ENCODE measurements at regions not wholly inside any gene's neighbourhood (a gene's known extent, or its start where the extent isn't known, plus 50 kb on each side); places are given as distances from the start of the nearest gene placed in this dataset.

DNA sequence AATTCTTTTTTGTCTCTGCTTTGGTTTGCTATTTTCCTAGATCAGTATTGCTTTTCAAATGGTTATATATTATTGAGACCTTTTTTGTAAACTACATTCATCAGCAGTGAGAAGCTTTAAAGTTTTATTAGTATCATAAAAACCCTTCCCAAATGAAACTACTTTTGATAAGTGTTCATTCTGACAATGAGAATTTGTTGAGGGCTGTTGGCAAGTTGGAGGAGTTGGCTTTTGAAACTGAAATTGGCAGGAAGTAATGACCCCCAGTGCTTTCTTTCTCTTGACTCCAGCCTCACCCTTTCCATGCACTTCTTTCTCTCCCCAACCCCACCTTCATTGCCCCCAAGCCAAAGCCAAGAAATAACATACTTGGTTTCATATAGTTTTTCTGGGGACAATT, 113.8 kb downstream of the ZIC5 start:
- no peaks in the 10 kb centered on the region for H4K20me1 ChIP-seq (ENCODE audit: insufficient read depth, low read length)
- H3K9ac ChIP-seq (ENCODE audit: low read depth, low read length), result no peak overlapping the region
- TF ChIP-seq, protein P1, sequence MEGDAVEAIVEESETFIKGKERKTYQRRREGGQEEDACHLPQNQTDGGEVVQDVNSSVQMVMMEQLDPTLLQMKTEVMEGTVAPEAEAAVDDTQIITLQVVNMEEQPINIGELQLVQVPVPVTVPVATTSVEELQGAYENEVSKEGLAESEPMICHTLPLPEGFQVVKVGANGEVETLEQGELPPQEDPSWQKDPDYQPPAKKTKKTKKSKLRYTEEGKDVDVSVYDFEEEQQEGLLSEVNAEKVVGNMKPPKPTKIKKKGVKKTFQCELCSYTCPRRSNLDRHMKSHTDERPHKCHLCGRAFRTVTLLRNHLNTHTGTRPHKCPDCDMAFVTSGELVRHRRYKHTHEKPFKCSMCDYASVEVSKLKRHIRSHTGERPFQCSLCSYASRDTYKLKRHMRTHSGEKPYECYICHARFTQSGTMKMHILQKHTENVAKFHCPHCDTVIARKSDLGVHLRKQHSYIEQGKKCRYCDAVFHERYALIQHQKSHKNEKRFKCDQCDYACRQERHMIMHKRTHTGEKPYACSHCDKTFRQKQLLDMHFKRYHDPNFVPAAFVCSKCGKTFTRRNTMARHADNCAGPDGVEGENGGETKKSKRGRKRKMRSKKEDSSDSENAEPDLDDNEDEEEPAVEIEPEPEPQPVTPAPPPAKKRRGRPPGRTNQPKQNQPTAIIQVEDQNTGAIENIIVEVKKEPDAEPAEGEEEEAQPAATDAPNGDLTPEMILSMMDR (IDR thresholded peaks at IDR 0.05; ENCODE audit: borderline replicate concordance, extremely low read depth, low read length, poor library complexity, severe bottlenecking), result no peak
- TF ChIP-seq EZH2 (IDR thresholded peaks at IDR 0.05; ENCODE audit: borderline replicate concordance, low read depth, low read length, severe bottlenecking), result no peak
- no peak overlapping the region for H3K4me3 ChIP-seq (ENCODE audit: low read depth in 1 of 2, low read length in 2 of 2)
- H3K79me2 ChIP-seq (ENCODE audit: insufficient read depth, low read length), result no peaks in the 10 kb centered on the region
- H3K9me3 ChIP-seq (ENCODE audit: insufficient read depth, low read length, severe bottlenecking), result no peaks in the 10 kb centered on the region
- H3K4me1 ChIP-seq (ENCODE audit: insufficient read depth, low read length), result no peaks in the 10 kb centered on the region
- DNase-seq (no peak), ATAC-seq (ENCODE audit: insufficient read depth, low read depth) (no peak)
- no peak overlapping the region for H2AFZ ChIP-seq (ENCODE audit: low read depth, low read length)
- no peak overlapping the region for H3K4me2 ChIP-seq (ENCODE audit: insufficient read depth, low read length)
- H3K27me3 ChIP-seq (ENCODE audit: insufficient read depth, low read length, poor library complexity), result no peaks in the 10 kb centered on the region
- H3K36me3 ChIP-seq (ENCODE audit: insufficient read depth, low read length), result no peaks in the 10 kb centered on the region
- H3K27ac ChIP-seq (ENCODE audit: low read length), result no peak overlapping the region

DNA sequence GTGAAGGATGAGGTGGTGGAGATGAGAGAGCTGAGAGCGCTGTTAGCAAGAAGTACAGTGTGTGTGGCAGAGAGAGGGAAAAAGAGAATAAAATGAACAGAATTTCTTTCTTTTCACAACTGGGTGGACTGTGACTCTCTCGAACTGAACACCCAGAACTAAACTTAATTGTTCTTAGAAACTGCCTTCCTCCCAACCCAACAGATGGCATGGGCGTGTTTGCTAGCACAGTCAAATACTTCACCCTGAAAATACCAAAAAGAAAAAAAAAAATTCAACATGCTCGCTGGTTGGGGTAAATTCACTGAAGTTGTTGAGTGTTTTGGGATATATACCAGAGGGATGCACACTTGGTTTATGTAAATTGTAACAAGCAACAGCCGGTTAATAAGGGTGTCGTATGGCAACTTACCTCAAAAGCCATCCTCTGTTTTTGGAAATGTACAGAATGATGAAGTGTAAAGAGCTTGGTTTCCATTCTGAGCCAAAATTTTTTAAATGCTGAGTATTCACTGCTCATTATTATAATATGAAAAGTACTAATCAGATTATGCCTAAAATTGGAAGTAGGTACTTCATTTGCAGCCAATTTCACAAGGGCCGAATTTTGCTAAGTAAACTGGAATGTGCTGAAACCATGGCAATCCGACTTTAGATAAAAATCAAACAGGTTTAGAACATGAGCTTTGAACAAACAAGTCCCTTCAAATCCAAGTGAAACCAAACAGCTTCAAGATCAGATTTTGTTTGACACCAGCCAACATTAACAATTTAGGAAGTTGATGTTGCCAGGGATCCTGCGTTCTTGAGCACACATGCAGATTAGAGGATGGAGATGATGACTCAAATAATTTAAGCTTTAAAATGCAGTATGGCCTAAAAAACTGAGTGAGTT, 115.8 kb downstream of the ZIC5 start:
- no peaks in the 10 kb centered on the region for H3K27me3 ChIP-seq (ENCODE audit: insufficient read depth, low read length, poor library complexity)
- H3K9ac ChIP-seq (ENCODE audit: low read depth, low read length), result no peak overlapping the region
- H3K4me1 ChIP-seq (ENCODE audit: insufficient read depth, low read length), result no peaks in the 10 kb centered on the region
- H3K4me3 ChIP-seq (ENCODE audit: low read depth in 1 of 2, low read length in 2 of 2), result no peak overlapping the region
- no peak overlapping the region for H2AFZ ChIP-seq (ENCODE audit: low read depth, low read length)
- no peak overlapping the region for H3K27ac ChIP-seq (ENCODE audit: low read length)
- TF ChIP-seq, protein P1 (IDR thresholded peaks at IDR 0.05; ENCODE audit: borderline replicate concordance, extremely low read depth, low read length, poor library complexity, severe bottlenecking), result no peak
- TF ChIP-seq EZH2 (IDR thresholded peaks at IDR 0.05; ENCODE audit: borderline replicate concordance, low read depth, low read length, severe bottlenecking), result no peak
- no peak overlapping the region for H3K4me2 ChIP-seq (ENCODE audit: insufficient read depth, low read length)
- DNase-seq (no peak), ATAC-seq (ENCODE audit: insufficient read depth, low read depth) (no peak)
- H4K20me1 ChIP-seq (ENCODE audit: insufficient read depth, low read length), result no peaks in the 10 kb centered on the region
- no peaks in the 10 kb centered on the region for H3K79me2 ChIP-seq (ENCODE audit: insufficient read depth, low read length)
- no peaks in the 10 kb centered on the region for H3K9me3 ChIP-seq (ENCODE audit: insufficient read depth, low read length, severe bottlenecking)
- no peaks in the 10 kb centered on the region for H3K36me3 ChIP-seq (ENCODE audit: insufficient read depth, low read length)

DNA sequence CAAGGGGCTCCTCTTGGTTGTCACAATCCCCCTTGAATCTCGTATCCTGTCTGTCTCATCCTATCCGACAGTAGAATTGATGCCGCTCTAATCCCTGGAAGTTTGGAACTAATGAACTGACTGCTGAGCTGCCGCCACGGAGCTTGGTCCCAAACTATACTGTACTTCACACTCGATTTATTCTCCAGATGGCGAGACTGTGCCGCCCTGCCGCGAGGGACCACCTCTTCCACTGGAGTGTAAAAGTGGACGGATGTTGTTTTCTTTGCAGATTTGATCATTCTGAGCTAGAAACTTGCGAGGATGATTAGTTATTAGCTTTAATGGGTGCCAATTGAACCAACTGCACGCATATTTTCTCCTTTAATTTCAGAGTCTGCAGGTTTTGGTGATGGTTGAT, 117.2 kb downstream of the ZIC5 start:
- H2AFZ ChIP-seq (ENCODE audit: low read depth, low read length), result no peak overlapping the region
- H3K4me1 ChIP-seq (ENCODE audit: insufficient read depth, low read length), result no peaks in the 10 kb centered on the region
- no peaks in the 10 kb centered on the region for H4K20me1 ChIP-seq (ENCODE audit: insufficient read depth, low read length)
- H3K79me2 ChIP-seq (ENCODE audit: insufficient read depth, low read length), result no peaks in the 10 kb centered on the region
- no peak for DNase-seq
- TF ChIP-seq, protein P1 (IDR thresholded peaks at IDR 0.05; ENCODE audit: borderline replicate concordance, extremely low read depth, low read length, poor library complexity, severe bottlenecking), result no peak
- no peak for TF ChIP-seq EZH2 (IDR thresholded peaks at IDR 0.05; ENCODE audit: borderline replicate concordance, low read depth, low read length, severe bottlenecking)
- H3K36me3 ChIP-seq (ENCODE audit: insufficient read depth, low read length), result no peaks in the 10 kb centered on the region
- H3K4me3 ChIP-seq (ENCODE audit: low read depth in 1 of 2, low read length in 2 of 2), result no peak overlapping the region
- ATAC-seq (ENCODE audit: insufficient read depth, low read depth), result no peak
- no peaks in the 10 kb centered on the region for H3K9me3 ChIP-seq (ENCODE audit: insufficient read depth, low read length, severe bottlenecking)
- H3K27ac ChIP-seq (ENCODE audit: low read length), result no peak overlapping the region
- H3K4me2 ChIP-seq (ENCODE audit: insufficient read depth, low read length), result no peak overlapping the region
- no peak overlapping the region for H3K9ac ChIP-seq (ENCODE audit: low read depth, low read length)
- no peaks in the 10 kb centered on the region for H3K27me3 ChIP-seq (ENCODE audit: insufficient read depth, low read length, poor library complexity)
